ENCODE measurements at regions not wholly inside any gene's neighbourhood (a gene's known extent, or its start where the extent isn't known, plus 50 kb on each side); places are given as distances from the start of the nearest gene placed in this dataset.

GRCh38 chrX:15128861-15129260, 141.0 kb downstream of the ASB9 start:
- TF ChIP-seq CTCF (IDR thresholded peaks at IDR 0.05): no peak
- no peak for TF ChIP-seq EP300 (IDR thresholded peaks at IDR 0.05)
- TF ChIP-seq POLR2A (IDR thresholded peaks at IDR 0.05): no peak
